GM19324 (cell line): ENCODE measurements at regions not wholly inside any gene's neighbourhood (a gene's known extent, or its start where the extent isn't known, plus 50 kb on each side); places are given as distances from the start of the nearest gene placed in this dataset.
"Not testable (repeated sequence)": the region's sequence is repeated elsewhere in the genome, so short reads cannot be mapped to it uniquely, and the experiment has no call there.

Source experiments
- ATAC-seq: cut with Tn5 transposase; IDR thresholded peaks from one replicate; pipeline ENCODE4 v1.9.1; 2021; ENCODE audit warnings: mild to moderate bottlenecking, moderate library complexity; ENCODE audit not compliant: unreplicated experiment, low FRiP score

DNA sequence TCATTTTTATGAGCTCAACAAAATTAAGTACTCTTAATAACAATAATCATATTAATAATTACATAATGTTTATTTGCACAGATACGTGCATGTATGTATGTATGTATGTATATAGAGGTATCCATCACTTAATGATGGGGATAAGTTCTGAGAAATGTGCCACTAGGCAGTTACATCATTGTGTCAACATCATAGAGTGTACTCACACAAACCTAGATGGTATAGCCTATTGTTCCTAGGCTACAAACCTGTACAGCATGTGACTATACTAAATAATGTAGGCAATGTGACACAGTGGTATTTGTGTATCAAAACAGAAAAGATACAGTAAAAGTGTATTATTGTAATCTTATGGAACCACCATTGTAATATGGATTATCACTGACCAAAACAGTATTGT, 874.7 kb upstream of the GBE1 start:
- ATAC-seq: no peak

DNA sequence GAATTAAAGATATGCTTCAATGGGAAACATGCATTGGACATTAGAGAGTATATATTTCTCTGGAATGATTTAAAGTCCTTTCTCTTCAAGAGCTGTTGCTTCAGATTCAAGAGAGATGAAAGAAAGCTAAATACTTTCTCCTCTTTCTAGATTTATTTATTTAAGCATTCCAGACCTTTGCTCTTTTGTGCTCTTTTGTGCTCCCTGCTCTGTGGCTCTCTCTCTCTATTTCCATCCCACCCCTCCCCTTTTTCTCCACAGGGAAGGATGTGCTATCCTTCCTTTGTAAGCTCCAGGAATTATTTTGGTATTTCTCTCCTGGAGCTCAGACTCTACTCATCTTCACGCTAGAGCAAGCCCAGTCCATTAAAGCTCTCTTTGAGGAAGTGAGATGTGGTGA, 871.9 kb upstream of the GBE1 start:
- ATAC-seq: no peak

DNA sequence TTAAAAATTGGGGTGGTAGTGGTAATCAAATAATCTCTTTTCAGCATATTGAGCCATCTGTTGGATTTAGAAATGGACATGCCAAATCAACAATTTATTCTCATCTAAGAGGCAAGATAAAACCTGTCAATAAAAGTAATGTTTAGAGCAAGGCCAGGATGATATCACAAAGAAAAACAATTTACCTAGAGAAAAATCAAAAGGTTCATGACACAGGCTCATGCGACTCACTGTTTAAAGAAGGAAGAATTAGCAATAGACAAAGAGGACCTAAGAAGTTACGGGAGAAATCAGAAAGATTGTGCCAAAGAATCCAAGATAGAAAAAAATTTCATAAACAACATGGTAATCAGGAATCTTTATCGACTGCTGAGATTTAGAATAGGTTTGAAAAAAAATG, 868.5 kb upstream of the GBE1 start:
- ATAC-seq: no peak

DNA sequence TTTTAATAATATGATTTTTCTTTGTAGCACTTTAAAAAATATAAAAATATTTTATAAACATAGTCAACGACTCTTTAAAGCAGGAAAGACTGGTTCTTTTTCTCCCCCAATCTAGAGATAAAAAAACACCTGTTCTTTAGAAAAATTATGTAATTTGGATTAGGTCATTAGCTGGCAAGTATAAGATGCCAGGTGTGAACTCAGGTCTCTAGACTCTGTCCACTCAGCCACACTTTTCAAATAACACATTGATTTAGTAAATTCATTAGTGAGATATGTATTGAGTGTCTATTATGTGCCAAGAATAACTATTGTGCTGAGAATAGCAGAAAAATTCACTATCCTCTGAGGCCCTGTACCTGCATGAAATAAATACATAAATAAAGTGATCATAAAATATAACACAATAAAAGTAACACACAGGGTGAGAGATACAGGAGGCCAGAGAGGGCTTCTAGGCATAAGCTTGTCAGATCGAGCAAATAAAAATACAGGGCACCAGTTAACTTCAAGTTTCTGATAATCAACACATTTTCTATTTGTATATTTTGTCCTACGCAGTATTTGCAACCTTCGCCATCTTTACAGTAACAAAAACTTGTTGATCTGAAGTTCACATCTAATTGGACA, 867.1 kb upstream of the GBE1 start:
- ATAC-seq: no peak

DNA sequence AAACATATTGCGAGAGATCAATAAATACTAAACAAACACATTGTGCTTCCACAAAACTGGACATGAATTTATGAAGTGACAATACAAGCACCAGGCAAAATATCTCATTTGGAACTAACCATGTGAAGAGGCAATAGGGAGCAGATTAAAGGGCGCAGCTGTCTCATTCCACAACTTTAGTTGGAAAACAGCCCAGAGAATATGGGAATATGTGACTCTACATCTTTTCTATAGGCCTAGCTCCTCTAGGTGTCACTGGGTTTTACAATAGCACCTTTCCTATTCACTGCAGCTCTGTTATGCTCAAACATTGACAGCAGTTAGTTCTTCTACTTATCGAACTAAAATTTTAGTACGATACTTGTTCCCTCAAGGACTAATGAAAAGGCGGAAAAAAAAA, 866.3 kb upstream of the GBE1 start:
- ATAC-seq: no peak

DNA sequence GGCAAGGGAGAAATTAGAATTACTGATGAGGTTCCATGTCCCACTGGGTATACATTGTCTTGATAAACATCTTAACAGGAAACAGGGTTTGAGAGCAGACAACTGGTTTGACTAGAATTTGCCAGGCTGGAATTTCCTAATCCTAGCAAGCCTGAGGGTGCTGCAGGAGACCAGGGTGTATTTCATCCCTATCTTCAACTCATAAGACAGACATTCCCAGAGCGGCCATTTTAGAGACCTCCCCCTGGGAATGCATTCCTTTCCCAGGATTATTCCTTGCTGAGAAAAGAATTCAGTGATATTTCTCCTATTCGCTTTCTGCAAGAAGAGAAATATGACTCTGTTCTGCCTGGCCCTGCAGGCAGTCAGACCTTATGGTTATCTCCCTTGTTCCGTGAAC, 859.3 kb upstream of the GBE1 start:
- not testable (repeated sequence) for ATAC-seq

DNA sequence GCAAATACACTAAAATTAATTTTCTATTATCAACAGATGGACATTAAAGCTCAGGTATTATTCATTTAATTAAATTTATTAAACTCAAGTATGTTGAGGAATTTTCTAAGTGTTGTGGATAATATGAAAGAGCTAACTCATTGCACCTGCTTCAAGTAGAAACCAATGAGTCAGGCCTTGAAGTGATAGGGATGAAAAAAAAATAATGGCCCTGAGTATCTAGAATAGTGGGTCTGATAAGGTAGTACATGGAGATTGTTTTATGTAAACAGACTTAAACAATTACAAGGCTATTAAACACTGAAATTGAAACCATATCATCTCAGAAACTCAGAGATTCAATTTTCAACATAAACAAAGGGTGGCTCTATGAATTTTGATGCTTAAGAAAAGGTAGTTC, 857.1 kb upstream of the GBE1 start:
- ATAC-seq: no peak

DNA sequence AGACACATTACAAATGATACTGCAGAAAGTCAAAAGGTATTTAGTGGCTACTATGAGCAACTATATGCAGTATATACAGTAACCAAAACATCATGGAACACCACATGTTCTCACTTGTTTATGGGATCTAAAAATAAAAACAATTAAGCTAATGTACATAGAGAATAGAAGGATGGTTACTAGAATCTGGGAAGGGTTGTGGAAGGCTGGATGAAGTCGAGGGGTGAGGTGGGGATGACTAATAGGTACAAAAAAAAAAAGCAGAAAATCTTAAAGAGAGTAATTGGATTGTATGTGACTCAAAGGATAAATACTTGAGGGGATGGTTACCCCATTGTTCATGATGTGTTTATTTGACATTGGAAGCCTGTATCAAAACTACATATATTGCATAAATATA, 848.8 kb upstream of the GBE1 start:
- no peak for ATAC-seq

DNA sequence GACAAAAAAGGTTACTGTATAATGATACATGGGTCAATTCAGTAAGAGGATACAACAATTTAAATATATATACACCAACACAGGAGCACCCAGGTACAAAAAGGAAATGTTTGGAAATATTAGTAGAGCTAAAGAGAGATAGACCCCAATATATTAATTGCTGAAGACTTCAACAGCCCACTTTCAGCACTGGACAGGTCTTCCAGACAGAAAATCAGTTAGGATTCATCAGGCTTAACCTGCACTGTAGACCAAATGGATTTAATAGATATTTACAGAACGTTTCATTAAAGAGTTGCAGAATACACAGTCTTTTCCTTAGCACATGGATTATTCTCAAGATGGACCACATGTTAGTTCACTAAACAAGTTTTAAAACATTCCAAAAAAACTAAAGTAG, 845.9 kb upstream of the GBE1 start:
- ATAC-seq: no peak

DNA sequence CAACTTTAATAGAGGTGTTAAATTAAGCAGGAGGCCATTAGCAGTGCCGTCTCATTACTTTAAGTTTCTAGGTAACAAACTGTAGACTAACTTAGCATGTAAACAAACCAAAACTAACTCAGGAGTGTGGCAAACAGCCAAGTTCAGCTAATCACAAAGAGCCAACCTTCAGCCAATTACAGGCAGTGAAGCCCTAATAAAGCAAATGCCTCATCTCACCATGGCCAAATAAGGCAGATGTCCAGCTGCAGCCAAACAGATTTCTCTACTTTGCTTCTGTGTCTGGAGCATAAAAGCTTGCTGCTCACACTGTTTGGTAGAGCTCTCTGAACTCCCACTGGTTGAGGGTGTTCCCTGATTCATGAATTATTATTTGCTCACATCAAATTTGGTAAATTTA, 835.4 kb upstream of the GBE1 start:
- ATAC-seq: no peak

DNA sequence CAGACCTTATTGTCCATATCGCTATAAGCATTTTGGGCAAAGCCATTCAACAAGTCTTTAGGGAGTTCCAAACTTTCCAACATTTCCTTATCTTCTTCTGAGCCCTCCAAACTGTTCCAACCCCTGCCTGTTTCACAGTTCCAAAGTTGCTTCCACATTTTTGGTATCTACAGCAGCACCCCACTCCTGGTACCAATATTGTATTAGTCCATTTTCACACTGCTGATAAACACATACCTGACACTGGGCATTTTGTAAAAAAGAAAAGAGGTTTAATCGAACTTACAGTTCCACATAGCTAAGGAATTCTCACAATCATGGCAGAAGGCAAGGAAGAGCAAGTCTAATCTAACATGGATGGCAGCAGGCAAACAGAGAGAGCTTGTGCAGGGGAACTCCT, 834.1 kb upstream of the GBE1 start:
- ATAC-seq: no peak

DNA sequence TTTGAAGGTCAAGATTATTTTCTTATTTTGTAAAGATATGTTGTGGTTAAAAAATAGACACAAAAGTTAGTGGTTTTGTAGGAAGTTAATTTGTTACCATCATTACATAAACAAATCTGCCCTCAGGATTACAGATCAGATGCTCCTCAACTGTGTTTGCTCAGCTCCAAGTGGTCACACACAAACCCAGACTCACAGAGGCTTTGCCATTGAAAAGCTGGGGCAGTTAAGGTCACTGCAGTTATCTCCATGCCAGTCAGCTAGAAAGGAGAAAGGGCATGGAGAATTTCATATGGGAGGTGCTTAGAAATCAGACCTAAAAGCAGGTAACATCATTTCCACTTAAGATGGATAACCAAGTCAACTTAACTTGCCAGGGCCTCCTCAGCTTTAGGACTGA, 825.7 kb upstream of the GBE1 start:
- ATAC-seq: no peak

DNA sequence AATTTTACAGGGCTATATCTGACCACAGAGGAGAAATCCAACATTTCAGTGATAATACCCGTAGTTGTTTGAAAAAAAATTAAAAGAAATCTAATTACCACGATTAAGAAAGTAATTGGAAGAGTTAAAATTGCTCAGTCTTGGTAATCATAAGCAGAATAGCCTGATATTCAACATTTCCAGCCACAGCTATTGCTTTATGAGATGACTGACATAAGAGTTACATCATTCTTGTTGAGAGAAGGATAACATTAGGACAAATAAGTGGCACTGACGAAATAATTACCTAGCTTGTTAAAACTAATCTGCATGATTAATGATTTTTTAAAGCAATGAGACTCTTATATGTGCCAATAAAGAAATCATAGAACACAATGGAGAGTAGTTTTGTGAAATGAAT, 825.0 kb upstream of the GBE1 start:
- ATAC-seq: no peak

DNA sequence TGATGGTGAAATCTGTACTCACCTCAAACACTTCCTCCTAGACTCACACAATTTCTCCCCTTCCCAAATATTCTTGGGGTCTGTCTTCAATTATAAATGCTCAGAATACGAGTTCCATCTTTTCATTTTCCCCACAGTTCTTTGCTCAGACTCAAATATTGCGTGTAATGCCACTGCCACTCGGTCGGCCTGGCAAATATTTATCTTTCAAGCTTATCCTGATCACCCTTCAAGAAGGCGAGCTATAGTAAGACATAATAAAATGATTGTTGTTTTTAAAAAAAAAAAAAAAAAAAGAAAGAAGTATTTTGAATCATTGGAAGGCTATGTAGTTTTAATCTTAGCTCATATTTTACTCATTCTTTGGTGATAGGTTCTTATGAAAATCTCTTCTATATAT, 824.6 kb upstream of the GBE1 start:
- ATAC-seq: not testable (repeated sequence)

DNA sequence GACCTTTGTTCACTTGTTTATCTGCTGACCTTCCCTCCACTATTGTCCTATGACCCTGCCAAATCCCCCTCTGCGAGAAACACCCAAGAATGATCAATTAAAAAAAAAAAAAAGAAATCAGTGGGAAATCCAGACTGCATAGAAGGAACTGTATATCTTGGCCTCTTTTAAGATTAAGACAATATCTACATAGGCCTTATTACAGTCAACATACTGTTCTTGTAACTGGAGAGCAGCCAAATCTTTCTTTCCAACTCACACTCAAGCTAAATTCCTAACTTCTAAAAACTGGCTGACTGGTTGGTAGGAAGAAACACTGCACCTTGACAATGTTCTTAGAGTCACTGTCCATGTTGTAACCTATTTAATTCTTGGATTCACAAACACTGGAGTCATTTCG, 824.1 kb upstream of the GBE1 start:
- not testable (repeated sequence) for ATAC-seq

DNA sequence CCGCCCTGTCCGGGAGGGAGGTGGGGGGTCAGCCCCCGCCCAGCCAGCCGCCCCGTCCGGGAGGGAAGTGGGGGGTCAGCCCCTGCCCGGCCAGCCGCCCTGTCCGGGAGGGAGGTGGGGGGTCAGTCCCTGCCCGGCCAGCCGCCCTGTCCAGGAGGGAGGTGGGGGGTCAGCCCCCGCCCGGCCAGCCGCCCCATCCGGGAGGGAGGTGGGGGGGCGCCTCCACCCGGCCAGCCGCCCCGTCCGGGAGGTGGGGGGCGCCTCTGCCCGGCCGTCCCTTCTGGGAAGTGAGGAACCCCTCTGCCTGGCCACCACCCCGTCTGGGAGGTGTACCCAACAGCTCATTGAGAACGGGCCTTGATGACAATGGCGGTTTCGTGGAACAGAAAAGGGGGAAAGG, 823.4 kb upstream of the GBE1 start:
- ATAC-seq: not testable (repeated sequence)

DNA sequence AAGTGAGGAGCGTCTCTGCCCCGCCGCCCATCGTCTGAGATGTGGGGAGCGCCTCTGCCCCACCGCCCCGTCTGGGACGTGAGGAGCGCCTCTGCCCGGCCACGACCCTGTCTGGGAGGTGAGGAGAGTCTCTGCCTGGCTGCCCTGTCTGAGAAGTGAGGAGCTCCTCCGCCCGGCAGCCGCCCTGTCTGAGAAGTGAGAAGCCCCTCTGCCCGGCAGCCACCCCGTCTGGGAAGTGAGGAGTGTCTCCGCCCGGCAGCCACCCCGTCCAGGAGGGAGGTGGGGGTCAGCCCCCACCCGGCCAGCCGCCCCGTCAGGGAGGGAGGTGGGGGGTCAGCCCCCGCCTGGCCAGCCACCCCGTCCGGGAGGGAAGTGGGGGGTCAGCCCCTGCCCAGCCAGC, 823.0 kb upstream of the GBE1 start:
- not testable (repeated sequence) for ATAC-seq

DNA sequence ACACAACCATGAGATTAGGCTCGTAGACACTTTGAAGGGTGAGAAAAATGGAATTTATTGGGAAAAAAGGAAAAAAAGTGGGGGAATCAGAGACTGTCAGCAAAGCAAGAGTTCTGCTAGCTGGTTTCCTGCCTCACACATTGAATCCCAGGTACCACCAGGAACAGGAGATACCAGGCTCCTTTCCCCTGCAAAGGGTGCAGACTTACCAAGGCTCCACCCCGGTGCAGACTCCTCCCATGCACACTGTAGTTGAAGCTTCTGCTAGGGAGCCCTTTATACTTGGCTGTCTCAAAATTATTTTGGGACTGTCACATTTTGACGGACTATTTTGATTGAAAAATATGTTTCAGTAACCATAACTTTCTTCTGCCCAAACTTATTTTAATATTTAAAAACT, 819.9 kb upstream of the GBE1 start:
- ATAC-seq: no peak

DNA sequence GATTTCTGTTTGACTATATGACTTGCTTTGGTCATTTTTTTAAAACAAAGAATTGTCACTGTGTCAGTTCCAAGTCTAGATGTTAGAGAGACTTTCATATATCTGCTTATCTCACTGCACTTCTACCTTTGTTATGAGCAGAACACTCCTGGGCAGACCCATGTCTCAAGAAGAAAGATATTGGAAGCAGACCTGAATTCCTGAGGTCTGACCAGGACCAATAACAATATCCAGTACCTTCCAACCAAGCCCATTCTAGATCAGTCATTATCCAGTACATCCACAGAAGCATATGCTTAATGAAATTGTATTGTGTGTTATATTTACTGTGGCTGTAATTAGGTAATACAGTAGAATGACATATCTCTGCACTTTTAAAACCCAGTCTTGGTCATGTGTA, 811.3 kb upstream of the GBE1 start:
- ATAC-seq: no peak

DNA sequence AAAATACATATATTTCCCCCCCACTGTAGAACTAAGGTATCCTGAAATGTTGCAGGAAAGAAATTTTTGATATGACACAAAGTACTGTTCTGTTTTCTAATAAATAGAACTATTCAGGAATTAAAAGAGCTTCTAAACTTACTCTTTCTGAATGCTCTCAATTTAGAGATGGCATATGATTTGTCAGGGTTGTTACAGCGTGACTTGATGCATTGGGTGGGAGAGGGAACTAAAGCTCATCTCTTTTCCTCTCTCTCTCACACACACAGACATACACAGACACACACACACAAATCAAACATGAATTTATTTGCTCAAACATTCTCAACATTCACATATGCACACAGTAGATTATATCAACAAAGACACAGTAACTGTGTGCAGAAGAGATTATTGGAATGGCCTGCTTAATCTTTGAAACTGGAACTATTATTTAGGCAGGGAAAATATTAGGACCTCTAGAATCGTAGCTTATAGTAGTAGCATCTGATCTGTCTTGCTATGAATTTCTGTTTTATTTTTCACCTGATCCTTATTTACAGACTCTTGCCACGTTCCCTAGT, 807.4 kb upstream of the GBE1 start:
- ATAC-seq: no peak

DNA sequence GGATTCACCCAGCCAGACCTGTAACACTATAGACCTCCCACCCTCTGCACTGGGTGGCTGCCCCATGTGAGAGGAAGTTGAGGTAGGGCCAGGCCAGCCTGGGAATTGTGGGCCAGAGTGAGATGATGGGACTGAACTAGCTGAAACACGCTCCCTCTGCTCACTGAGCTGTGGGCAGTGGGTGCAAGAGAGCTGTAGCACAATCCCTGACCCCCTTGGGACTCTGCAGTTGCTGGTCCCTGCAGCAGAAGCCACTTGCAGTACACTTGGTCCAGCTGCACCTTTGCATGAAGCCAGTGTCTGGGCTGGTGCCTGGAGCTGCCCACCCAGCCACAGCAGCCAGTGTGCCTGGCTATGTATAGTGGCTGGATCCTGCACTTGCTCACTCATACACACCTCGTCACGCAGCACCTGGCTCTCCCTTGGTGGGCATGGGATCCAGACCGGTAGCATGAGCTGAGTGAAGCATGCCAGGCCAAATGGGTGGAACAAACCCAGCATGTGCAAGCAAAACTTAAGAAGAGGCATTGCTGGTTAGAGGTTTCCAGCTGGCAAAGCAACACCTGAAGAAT, 805.7 kb upstream of the GBE1 start:
- no peak for ATAC-seq

DNA sequence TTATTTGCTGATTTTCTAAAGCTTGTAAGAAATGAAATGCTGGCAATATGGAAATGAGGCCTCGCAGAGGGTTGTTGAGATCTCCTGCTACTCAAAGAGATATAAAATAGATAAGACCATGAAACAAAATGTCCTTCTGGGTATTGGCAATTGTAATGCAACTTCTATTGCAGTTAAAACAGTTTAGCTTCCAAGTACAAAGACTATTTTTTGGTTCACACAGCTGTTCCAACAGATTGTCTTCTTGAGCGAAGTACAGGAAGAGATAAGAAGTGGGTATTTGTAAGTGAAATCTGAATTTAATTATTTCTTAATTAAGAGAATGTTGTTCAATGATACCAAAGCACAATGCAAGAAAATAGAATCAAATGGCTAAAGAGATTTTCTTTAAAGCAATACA, 801.5 kb upstream of the GBE1 start:
- no peak for ATAC-seq

DNA sequence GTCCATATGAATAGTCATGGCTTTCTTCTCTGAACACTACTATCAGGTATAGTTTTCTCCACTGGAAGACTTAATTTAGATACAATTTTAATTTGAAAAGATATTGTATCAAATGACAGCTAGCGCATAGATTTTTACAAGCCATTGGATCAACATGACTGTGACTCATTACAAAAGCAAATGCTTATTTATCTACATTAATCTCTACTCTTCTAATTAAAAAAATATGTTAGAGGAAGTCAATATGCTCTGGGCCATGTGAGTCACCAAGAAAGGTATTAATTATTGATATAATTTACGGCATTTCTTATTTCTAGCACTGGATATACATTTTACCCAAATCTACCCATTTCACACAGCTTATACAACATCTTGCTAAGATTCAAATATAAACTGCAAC, 800.3 kb upstream of the GBE1 start:
- ATAC-seq: no peak
